Skin of body (tissue), 1 donor: ENCODE measurements at regions not wholly inside any gene's neighbourhood (a gene's known extent, or its start where the extent isn't known, plus 50 kb on each side); places are given as distances from the start of the nearest gene placed in this dataset.

Source experiments
- DNase-seq: peaks from one replicate; lab custom pipeline; 2025; lab: John Stamatoyannopoulos, UW

GRCh38 chr22:19621373-19622060 is 92.8 kb upstream of the SEPTIN5 start:
- DNase-seq, result no peak

- DNase-seq, result no peak
Observed at GRCh38 chr22:19622061-19622441, 92.3 kb upstream of the SEPTIN5 start.

GRCh38 chr22:19625331-19626041 is 88.8 kb upstream of the SEPTIN5 start:
- no peak for DNase-seq

- no peak for DNase-seq
Observed at GRCh38 chr22:19626042-19626587, 88.2 kb upstream of the SEPTIN5 start.

- DNase-seq, result no peak
Observed at GRCh38 chr22:19626666-19627065, 87.6 kb upstream of the SEPTIN5 start.

- DNase-seq, result no peak
Observed at GRCh38 chr22:19628038-19628776, 86.1 kb upstream of the SEPTIN5 start.

- DNase-seq, result no peak
Observed at GRCh38 chr22:19629331-19629719, 85.0 kb upstream of the SEPTIN5 start.

- peak; percentile 77 for DNase-seq
Observed at GRCh38 chr22:19629720-19630419, 84.4 kb upstream of the SEPTIN5 start.

GRCh38 chr22:19630614-19631013 is 83.7 kb upstream of the SEPTIN5 start:
- no peak for DNase-seq

- DNase-seq, result no peak
Observed at GRCh38 chr22:19631899-19632667, 82.2 kb upstream of the SEPTIN5 start.

GRCh38 chr22:19632668-19633148 is 81.6 kb upstream of the SEPTIN5 start:
- no peak for DNase-seq

- no peak for DNase-seq
Observed at GRCh38 chr22:19634226-19634975, 79.9 kb upstream of the SEPTIN5 start.

GRCh38 chr22:19635644-19636043 is 78.7 kb upstream of the SEPTIN5 start:
- DNase-seq, result no peak

- no peak for DNase-seq
Observed at GRCh38 chr22:19636696-19637407, 77.5 kb upstream of the SEPTIN5 start.

GRCh38 chr22:19637408-19638281 is 76.7 kb upstream of the SEPTIN5 start:
- DNase-seq, result no peak

GRCh38 chr22:19638282-19639015 is 75.9 kb upstream of the SEPTIN5 start:
- DNase-seq, result no peak

- no peak for DNase-seq
Observed at GRCh38 chr22:19639610-19640135, 74.6 kb upstream of the SEPTIN5 start.
